Liver (tissue), 8 donors: ENCODE measurements at regions not wholly inside any gene's neighbourhood (a gene's known extent, or its start where the extent isn't known, plus 50 kb on each side); places are given as distances from the start of the nearest gene placed in this dataset.

ENCODE experiments used
- DNase-seq: peaks from one replicate; pipeline ENCODE4 v3.0.0-alpha.2; 2017; ENCODE audit warnings: low spot score
- H3K27ac ChIP-seq, 2 donors: one replicate each; pipeline ENCODE4 v1.7.0; 2013; ENCODE audit warnings: inconsistent platforms in 2 of 2, low read length in 2 of 2, control low read depth in 1 of 2, low read depth in 1 of 2, mild to moderate bottlenecking in 1 of 2
- H3K27me3 ChIP-seq, 4 donors: one replicate each; pipeline versions ENCODE4 v1.6.1 to v1.7.0; 2013; ENCODE audit warnings: low read length in 3 of 4, inconsistent platforms in 1 of 4, mild to moderate bottlenecking in 1 of 4, moderate library complexity in 1 of 4; ENCODE audit not compliant: control insufficient read depth in 4 of 4, insufficient read depth in 4 of 4
- H3K36me3 ChIP-seq, 4 donors: one replicate each; pipeline versions ENCODE4 v1.6.1 to v1.7.0; 2013; ENCODE audit warnings: low read length in 3 of 4, mild to moderate bottlenecking in 3 of 4, low read depth in 1 of 4, moderate library complexity in 1 of 4; ENCODE audit not compliant: control insufficient read depth in 4 of 4, insufficient read depth in 3 of 4
- H3K4me1 ChIP-seq, 4 donors: one replicate each; pipeline versions ENCODE4 v1.6.1 to v1.7.0; 2013; ENCODE audit warnings: low read length in 3 of 4, mild to moderate bottlenecking in 3 of 4, moderate library complexity in 1 of 4; ENCODE audit not compliant: control insufficient read depth in 4 of 4, insufficient read depth in 4 of 4
- H3K4me3 ChIP-seq, 3 donors: one replicate each; pipeline versions ENCODE4 v1.6.1 to v1.7.0; 2013; ENCODE audit warnings: low read length in 3 of 3, control low read depth in 1 of 3, low read depth in 1 of 3, mild to moderate bottlenecking in 1 of 3
- H3K9ac ChIP-seq, 2 donors: one replicate each; pipeline ENCODE4 v1.7.0; 2013; ENCODE audit warnings: low read length in 2 of 2, mild to moderate bottlenecking in 2 of 2, moderate library complexity in 2 of 2, control low read depth in 1 of 2, low read depth in 1 of 2
- H3K9me3 ChIP-seq, 4 donors: one replicate each; pipeline versions ENCODE4 v1.6.1 to v1.7.0; 2013; ENCODE audit warnings: low read length in 3 of 4; ENCODE audit not compliant: control insufficient read depth in 4 of 4
- FOXA1 ChIP-seq: IDR thresholded peaks from 2 replicates; pipeline ENCODE4 v1.6.1; 2016; ENCODE audit warnings: antibody characterized with exemption
- GABPA ChIP-seq, 2 donors: IDR thresholded peaks in 1 of 2; conservative IDR thresholded peaks in 1 of 2; 2 replicates each; pipeline ENCODE4 v1.6.1; 2016; ENCODE audit warnings: antibody characterized with exemption in 2 of 2, mild to moderate bottlenecking in 1 of 2, moderate library complexity in 1 of 2
- HNF4G ChIP-seq: IDR thresholded peaks from 2 replicates; pipeline ENCODE4 v1.6.1; 2016; ENCODE audit warnings: antibody characterized with exemption
- YY1 ChIP-seq: IDR thresholded peaks from 2 replicates; pipeline ENCODE4 v1.6.1; 2016; ENCODE audit warnings: antibody characterized with exemption, mild to moderate bottlenecking
- WGBS: extraction: QIAGEN DNeasy Blood & Tissue Kit; methylation state at CpG from one replicate; pipeline ENCODE4 v1.1.7; 2013; 5-methylcytosine and 5-hydroxymethylcytosine counted together
- TF ChIP-seq, protein P1 (sequence below): IDR thresholded peaks from 2 replicates; pipeline ENCODE4 v1.6.1; 2016; ENCODE audit warnings: antibody characterized with exemption, mild to moderate bottlenecking
- TF ChIP-seq, protein P2 (sequence below): IDR thresholded peaks from 2 replicates; pipeline ENCODE4 v1.6.1; 2016; ENCODE audit warnings: antibody characterized with exemption
- TF ChIP-seq, protein P3 (sequence below): fragments of 150-350 bp; IDR thresholded peaks from 2 replicates; pipeline ENCODE4 v1.5.1; 2017; ENCODE audit warnings: improper control_type of control experiment, low read depth, low read length; ENCODE audit not compliant: missing input control
- TF ChIP-seq, protein P4 (sequence below): IDR thresholded peaks from 2 replicates; pipeline ENCODE4 v1.6.1; 2016; ENCODE audit warnings: antibody characterized with exemption
- donor health status: healthy.
- donor health status: healthy.
- donor health status: healthy.
- donor health status: healthy.
- donor health status: healthy.

DNA sequence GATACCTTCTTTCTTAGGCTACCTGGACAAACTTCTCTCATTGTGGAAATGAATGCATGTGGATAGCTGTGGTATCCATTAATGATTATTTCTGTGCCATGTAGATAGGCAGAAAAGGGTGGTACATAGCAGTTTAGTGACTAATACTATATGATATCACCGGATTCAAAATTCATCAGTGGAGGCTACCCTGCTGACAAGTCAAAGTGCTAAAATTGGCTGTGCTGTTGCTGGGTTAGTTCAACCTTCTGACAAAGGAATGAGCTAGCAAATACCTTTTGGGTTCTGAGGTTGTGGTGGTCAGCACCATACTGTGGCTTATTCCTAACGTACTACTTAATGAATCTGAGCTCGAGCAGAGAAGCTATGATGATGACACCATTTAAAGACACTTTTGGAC is 109.1 kb downstream of the TFAP2B start (continued):
- TF ChIP-seq, protein P1, sequence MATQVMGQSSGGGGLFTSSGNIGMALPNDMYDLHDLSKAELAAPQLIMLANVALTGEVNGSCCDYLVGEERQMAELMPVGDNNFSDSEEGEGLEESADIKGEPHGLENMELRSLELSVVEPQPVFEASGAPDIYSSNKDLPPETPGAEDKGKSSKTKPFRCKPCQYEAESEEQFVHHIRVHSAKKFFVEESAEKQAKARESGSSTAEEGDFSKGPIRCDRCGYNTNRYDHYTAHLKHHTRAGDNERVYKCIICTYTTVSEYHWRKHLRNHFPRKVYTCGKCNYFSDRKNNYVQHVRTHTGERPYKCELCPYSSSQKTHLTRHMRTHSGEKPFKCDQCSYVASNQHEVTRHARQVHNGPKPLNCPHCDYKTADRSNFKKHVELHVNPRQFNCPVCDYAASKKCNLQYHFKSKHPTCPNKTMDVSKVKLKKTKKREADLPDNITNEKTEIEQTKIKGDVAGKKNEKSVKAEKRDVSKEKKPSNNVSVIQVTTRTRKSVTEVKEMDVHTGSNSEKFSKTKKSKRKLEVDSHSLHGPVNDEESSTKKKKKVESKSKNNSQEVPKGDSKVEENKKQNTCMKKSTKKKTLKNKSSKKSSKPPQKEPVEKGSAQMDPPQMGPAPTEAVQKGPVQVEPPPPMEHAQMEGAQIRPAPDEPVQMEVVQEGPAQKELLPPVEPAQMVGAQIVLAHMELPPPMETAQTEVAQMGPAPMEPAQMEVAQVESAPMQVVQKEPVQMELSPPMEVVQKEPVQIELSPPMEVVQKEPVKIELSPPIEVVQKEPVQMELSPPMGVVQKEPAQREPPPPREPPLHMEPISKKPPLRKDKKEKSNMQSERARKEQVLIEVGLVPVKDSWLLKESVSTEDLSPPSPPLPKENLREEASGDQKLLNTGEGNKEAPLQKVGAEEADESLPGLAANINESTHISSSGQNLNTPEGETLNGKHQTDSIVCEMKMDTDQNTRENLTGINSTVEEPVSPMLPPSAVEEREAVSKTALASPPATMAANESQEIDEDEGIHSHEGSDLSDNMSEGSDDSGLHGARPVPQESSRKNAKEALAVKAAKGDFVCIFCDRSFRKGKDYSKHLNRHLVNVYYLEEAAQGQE, result no peak
- no peak for TF ChIP-seq GABPA (IDR thresholded peaks at IDR 0.05 in 1 of 2, conservative IDR thresholded peaks at IDR 0.05 in 1 of 2)
- TF ChIP-seq, protein P2, sequence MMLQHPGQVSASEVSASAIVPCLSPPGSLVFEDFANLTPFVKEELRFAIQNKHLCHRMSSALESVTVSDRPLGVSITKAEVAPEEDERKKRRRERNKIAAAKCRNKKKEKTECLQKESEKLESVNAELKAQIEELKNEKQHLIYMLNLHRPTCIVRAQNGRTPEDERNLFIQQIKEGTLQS, result no peak

DNA sequence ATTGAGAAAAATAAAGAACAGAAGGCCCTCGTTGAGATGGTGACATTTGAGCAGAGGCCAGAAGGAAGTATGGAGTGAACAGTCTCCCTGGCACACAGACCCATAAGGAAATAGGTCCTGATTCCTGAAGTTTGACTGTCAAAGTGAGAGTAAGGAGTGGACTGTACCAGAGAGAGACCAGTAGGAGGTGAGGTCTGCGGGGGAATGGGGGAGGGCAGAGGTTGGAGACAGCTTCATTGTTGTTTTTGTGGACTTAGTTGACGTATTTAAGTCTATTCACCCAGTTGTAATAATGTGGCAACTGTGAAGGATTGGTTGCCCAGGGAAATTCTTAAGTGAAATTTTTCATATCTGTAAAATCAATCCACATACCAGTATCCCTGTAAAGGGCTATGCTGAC is 110.7 kb downstream of the TFAP2B start:
- Histone ChIP-seq H3K4me3 (no peak overlapping the region), H3K4me1 (no peaks in the 10 kb centered on the region), H3K36me3 (no peaks in the 10 kb centered on the region), H3K9me3 (no peaks in the 10 kb centered on the region), H3K27me3 (no peaks in the 10 kb centered on the region), H3K9ac (no peak overlapping the region), H3K27ac (no peak overlapping the region)
- TF ChIP-seq HNF4G (no peak), FOXA1 (no peak)
- TF ChIP-seq, protein P1, result no peak
- TF ChIP-seq, protein P3, sequence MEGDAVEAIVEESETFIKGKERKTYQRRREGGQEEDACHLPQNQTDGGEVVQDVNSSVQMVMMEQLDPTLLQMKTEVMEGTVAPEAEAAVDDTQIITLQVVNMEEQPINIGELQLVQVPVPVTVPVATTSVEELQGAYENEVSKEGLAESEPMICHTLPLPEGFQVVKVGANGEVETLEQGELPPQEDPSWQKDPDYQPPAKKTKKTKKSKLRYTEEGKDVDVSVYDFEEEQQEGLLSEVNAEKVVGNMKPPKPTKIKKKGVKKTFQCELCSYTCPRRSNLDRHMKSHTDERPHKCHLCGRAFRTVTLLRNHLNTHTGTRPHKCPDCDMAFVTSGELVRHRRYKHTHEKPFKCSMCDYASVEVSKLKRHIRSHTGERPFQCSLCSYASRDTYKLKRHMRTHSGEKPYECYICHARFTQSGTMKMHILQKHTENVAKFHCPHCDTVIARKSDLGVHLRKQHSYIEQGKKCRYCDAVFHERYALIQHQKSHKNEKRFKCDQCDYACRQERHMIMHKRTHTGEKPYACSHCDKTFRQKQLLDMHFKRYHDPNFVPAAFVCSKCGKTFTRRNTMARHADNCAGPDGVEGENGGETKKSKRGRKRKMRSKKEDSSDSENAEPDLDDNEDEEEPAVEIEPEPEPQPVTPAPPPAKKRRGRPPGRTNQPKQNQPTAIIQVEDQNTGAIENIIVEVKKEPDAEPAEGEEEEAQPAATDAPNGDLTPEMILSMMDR, result no peak
- TF ChIP-seq, protein P4, sequence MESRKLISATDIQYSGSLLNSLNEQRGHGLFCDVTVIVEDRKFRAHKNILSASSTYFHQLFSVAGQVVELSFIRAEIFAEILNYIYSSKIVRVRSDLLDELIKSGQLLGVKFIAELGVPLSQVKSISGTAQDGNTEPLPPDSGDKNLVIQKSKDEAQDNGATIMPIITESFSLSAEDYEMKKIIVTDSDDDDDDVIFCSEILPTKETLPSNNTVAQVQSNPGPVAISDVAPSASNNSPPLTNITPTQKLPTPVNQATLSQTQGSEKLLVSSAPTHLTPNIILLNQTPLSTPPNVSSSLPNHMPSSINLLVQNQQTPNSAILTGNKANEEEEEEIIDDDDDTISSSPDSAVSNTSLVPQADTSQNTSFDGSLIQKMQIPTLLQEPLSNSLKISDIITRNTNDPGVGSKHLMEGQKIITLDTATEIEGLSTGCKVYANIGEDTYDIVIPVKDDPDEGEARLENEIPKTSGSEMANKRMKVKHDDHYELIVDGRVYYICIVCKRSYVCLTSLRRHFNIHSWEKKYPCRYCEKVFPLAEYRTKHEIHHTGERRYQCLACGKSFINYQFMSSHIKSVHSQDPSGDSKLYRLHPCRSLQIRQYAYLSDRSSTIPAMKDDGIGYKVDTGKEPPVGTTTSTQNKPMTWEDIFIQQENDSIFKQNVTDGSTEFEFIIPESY, result no peak
- 76% methylated on average over 3 of the region's 3 CpGs for WGBS
- DNase-seq, result no peak

DNA sequence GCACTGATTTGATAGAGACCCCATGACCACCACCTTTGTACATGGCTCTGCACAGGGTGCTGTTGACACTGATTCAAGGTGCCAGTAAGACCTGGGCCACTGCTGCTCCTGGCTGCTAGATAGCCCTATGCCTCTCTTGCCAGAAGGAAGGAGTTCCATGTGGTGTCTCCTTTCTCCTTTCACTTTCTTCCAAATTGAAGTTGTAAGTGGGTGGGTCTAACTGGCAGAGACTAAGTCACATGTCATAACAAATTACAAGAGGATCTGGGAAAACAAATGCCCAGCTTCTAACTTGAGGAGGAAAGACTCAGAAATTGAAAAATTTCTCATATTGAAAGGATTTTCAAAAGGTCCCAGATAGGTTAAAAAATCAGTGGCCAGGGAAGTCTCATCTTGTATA is 116.8 kb downstream of the TFAP2B start:
- H3K27me3 ChIP-seq, result no peaks in the 10 kb centered on the region
- H3K27ac ChIP-seq, result no peak overlapping the region

More for the DNA sequence above, 116.8 kb downstream of the TFAP2B start:
- no peak overlapping the region for H3K9ac ChIP-seq
- TF ChIP-seq, protein P3, result no peak
- TF ChIP-seq YY1, result no peak
- no peaks in the 10 kb centered on the region for H3K36me3 ChIP-seq
- no peak overlapping the region for H3K4me3 ChIP-seq
- no peak for DNase-seq
- no peaks in the 10 kb centered on the region for H3K9me3 ChIP-seq
- H3K4me1 ChIP-seq, result no peaks in the 10 kb centered on the region
